GM19463 (cell line): ENCODE measurements at regions not wholly inside any gene's neighbourhood (a gene's known extent, or its start where the extent isn't known, plus 50 kb on each side); places are given as distances from the start of the nearest gene placed in this dataset.

ENCODE experiments used
- ATAC-seq: cut with Tn5 transposase; IDR thresholded peaks from one replicate; pipeline ENCODE4 v1.9.1; 2021; ENCODE audit warnings: mild to moderate bottlenecking, moderate library complexity; ENCODE audit not compliant: unreplicated experiment

GRCh38 chr10:118471863-118472262, 123.6 kb downstream of the PRLHR start:
- ATAC-seq: no peak

GRCh38 chr10:118470470-118470869, 125.0 kb downstream of the PRLHR start:
- ATAC-seq: no peak

GRCh38 chr10:118467200-118467599, 125.1 kb upstream of the FAM204A start:
- no peak for ATAC-seq

GRCh38 chr10:118465300-118465874, 123.3 kb upstream of the FAM204A start:
- ATAC-seq: no peak

GRCh38 chr10:118463740-118464139, 121.6 kb upstream of the FAM204A start:
- ATAC-seq: no peak

GRCh38 chr10:118462401-118462800, 120.3 kb upstream of the FAM204A start:
- ATAC-seq: no peak

GRCh38 chr10:118459642-118460193, 117.6 kb upstream of the FAM204A start:
- ATAC-seq: peak; percentile 66

- no peak for ATAC-seq
Measured at GRCh38 chr10:118458957-118459641, 117.0 kb upstream of the FAM204A start.

- ATAC-seq: no peak
Measured at GRCh38 chr10:118457824-118458428, 115.8 kb upstream of the FAM204A start.

- ATAC-seq: no peak
Measured at GRCh38 chr10:118455181-118455695, 113.1 kb upstream of the FAM204A start.

GRCh38 chr10:118454211-118454610, 112.1 kb upstream of the FAM204A start:
- ATAC-seq: no peak

GRCh38 chr10:118452098-118452497, 110.0 kb upstream of the FAM204A start:
- ATAC-seq: no peak

- ATAC-seq: no peak
Measured at GRCh38 chr10:118449521-118449920, 107.4 kb upstream of the FAM204A start.

GRCh38 chr10:118448744-118449143, 106.6 kb upstream of the FAM204A start:
- no peak for ATAC-seq

GRCh38 chr10:118447478-118448270, 105.5 kb upstream of the FAM204A start:
- no peak for ATAC-seq

GRCh38 chr10:118445535-118445934, 103.4 kb upstream of the FAM204A start:
- no peak for ATAC-seq

- no peak for ATAC-seq
Measured at GRCh38 chr10:118444069-118444468, 101.9 kb upstream of the FAM204A start.

- no peak for ATAC-seq
Measured at GRCh38 chr10:118442032-118442431, 99.9 kb upstream of the FAM204A start.

- ATAC-seq: no peak
Measured at GRCh38 chr10:118439824-118440223, 97.7 kb upstream of the FAM204A start.

- ATAC-seq: no peak
Measured at GRCh38 chr10:118436742-118437141, 94.6 kb upstream of the FAM204A start.

GRCh38 chr10:118430190-118430589, 88.1 kb upstream of the FAM204A start:
- ATAC-seq: no peak
